Aorta (tissue), 5 donors: ENCODE measurements at regions not wholly inside any gene's neighbourhood (a gene's known extent, or its start where the extent isn't known, plus 50 kb on each side); places are given as distances from the start of the nearest gene placed in this dataset.

Experiments
- ATAC-seq: fragments of 200-7000 bp; cut with Tn5 transposase; one replicate; pipeline ENCODE4 v1.9.1; 2022; ENCODE audit warnings: moderate library complexity; ENCODE audit not compliant: low FRiP score
- DNase-seq, 2 donors: peaks; one replicate each; pipeline ENCODE4 v3.0.0-alpha.2; 2020
- H3K27ac ChIP-seq, 2 donors: one replicate each; pipeline ENCODE4 v1.5.1; 2013; ENCODE audit warnings: low read length in 2 of 2, mild to moderate bottlenecking in 2 of 2, moderate library complexity in 2 of 2, control low read depth in 1 of 2, inconsistent platforms in 1 of 2, low read depth in 1 of 2
- H3K27me3 ChIP-seq, 2 donors: one replicate each; pipeline ENCODE4 v1.6.1; 2013; ENCODE audit warnings: control low read depth in 1 of 2, low read length in 1 of 2, mild to moderate bottlenecking in 1 of 2, moderate library complexity in 1 of 2; ENCODE audit not compliant: insufficient read depth in 2 of 2, control insufficient read depth in 1 of 2
- H3K36me3 ChIP-seq, 2 donors: one replicate each; pipeline ENCODE4 v1.6.1; 2013; ENCODE audit warnings: control low read depth in 1 of 2, low read length in 1 of 2, mild to moderate bottlenecking in 1 of 2; ENCODE audit not compliant: insufficient read depth in 2 of 2, control insufficient read depth in 1 of 2
- H3K4me1 ChIP-seq, 2 donors: one replicate each; pipeline ENCODE4 v1.6.1; 2013; ENCODE audit warnings: low read length in 2 of 2, control low read depth in 1 of 2, mild to moderate bottlenecking in 1 of 2, moderate library complexity in 1 of 2; ENCODE audit not compliant: insufficient read depth in 2 of 2, control insufficient read depth in 1 of 2
- H3K4me3 ChIP-seq, 2 donors: one replicate each; pipeline ENCODE4 v1.5.1; 2013; ENCODE audit warnings: low read length in 2 of 2, control low read depth in 1 of 2, mild to moderate bottlenecking in 1 of 2
- H3K9me3 ChIP-seq: one replicate; pipeline ENCODE4 v1.6.1; 2013; ENCODE audit warnings: mild to moderate bottlenecking, low read length; ENCODE audit not compliant: control insufficient read depth
- whole genome bisulfite sequencing, 2 donors: extraction: QIAGEN DNeasy Blood & Tissue Kit; methylation state at CpG; one replicate each; pipeline ENCODE4 v1.1.7; 2013; 5-methylcytosine and 5-hydroxymethylcytosine counted together
- intact Hi-C, 2 donors: fragments of 100-400 bp; cut with DNase I; formaldehyde crosslinking; loops; one replicate each; pipeline versions ENCODE4 v1.14.2 to v1.15.0; 2022
- donor health status: healthy with polysubstance abuse.
- donor health status: Bipolar disorder and iron deficiency.
- donor health status: DM: no; HTN: no; CAD: no.
- donor health status: DM: no; HTN: no; CAD: no.
- donor health status: DM: yes; HTN: yes; CAD: no.

GRCh38 chr13:44822291-44822690 lies 167.0 kb downstream of the NUFIP1 start:
- Histone ChIP-seq H3K27me3 (no peaks in the 10 kb centered on the region), H3K4me1 (no peaks in the 10 kb centered on the region), H3K27ac (no peak overlapping the region), H3K4me3 (no peak overlapping the region), H3K36me3 (no peaks in the 10 kb centered on the region), H3K9me3 (no peaks in the 10 kb centered on the region)
- intact Hi-C loops: no loop called here
- WGBS, 2 donors: 94 to 96% methylated on average over 12 of the region's 12 CpGs
- no peak for ATAC-seq
- no peak for DNase-seq

GRCh38 chr13:44819772-44820171 lies 169.5 kb downstream of the NUFIP1 start:
- H3K36me3 ChIP-seq: no peaks in the 10 kb centered on the region
- H3K4me3 ChIP-seq: no peak overlapping the region
- no peaks in the 10 kb centered on the region for H3K4me1 ChIP-seq
- 96% methylated on average over 6 of the region's 6 CpGs for WGBS, 2 donors
- intact Hi-C loops: no loop called here
- DNase-seq (no peak), ATAC-seq (no peak)
- H3K9me3 ChIP-seq: no peaks in the 10 kb centered on the region
- no peak overlapping the region for H3K27ac ChIP-seq
- no peaks in the 10 kb centered on the region for H3K27me3 ChIP-seq

- no peak for ATAC-seq
- no peaks in the 10 kb centered on the region for H3K9me3 ChIP-seq
- no peak overlapping the region for H3K4me3 ChIP-seq
- H3K27me3 ChIP-seq: no peaks in the 10 kb centered on the region
- intact Hi-C loops: no loop called here
- WGBS, 2 donors: 69 to 70% methylated on average over 3 of the region's 3 CpGs
- H3K36me3 ChIP-seq: no peaks in the 10 kb centered on the region
- no peaks in the 10 kb centered on the region for H3K4me1 ChIP-seq
- no peak overlapping the region for H3K27ac ChIP-seq
- no peak for DNase-seq
Measured at GRCh38 chr13:44819245-44819644, 170.0 kb downstream of the NUFIP1 start.

GRCh38 chr13:44818428-44818827 lies 170.8 kb downstream of the NUFIP1 start:
- intact Hi-C loops: no loop called here
- DNase-seq: no peak
- no peak for ATAC-seq
- H3K4me1 ChIP-seq: peaks cover 0 to 4% of the 10 kb centered on the region in 2 donors
- no peaks in the 10 kb centered on the region for H3K9me3 ChIP-seq
- 89 to 90% methylated on average over 6 of the region's 6 CpGs for WGBS, 2 donors
- no peak overlapping the region for H3K27ac ChIP-seq
- H3K36me3 ChIP-seq: no peaks in the 10 kb centered on the region
- H3K27me3 ChIP-seq: no peaks in the 10 kb centered on the region
- no peak overlapping the region for H3K4me3 ChIP-seq

- H3K27ac ChIP-seq: no peak overlapping the region
- intact Hi-C loops: no loop called here
- DNase-seq (no peak), ATAC-seq (no peak)
- H3K4me3 ChIP-seq: no peak overlapping the region
- H3K36me3 ChIP-seq: no peaks in the 10 kb centered on the region
- H3K4me1 ChIP-seq: peaks cover 0 to 4% of the 10 kb centered on the region in 2 donors
- WGBS, 2 donors: 94 to 96% methylated on average over 5 of the region's 5 CpGs
- no peaks in the 10 kb centered on the region for H3K27me3 ChIP-seq
- H3K9me3 ChIP-seq: no peaks in the 10 kb centered on the region
Measured at GRCh38 chr13:44818016-44818415, 171.3 kb downstream of the NUFIP1 start.

GRCh38 chr13:44817131-44817671 lies 172.1 kb downstream of the NUFIP1 start:
- no peak for ATAC-seq
- no peaks in the 10 kb centered on the region for H3K27me3 ChIP-seq

GRCh38 chr13:44816701-44817100 lies 172.6 kb downstream of the NUFIP1 start:
- 95 to 100% methylated on average over 1 of the region's 1 CpG for WGBS, 2 donors
- Histone ChIP-seq H3K36me3 (no peaks in the 10 kb centered on the region), H3K27me3 (no peaks in the 10 kb centered on the region), H3K4me1 (peaks cover 3 to 6% of the 10 kb centered on the region in 2 donors), H3K9me3 (no peaks in the 10 kb centered on the region), H3K27ac (no peak overlapping the region), H3K4me3 (no peak overlapping the region)
- intact Hi-C loops: no loop called here
- DNase-seq (no peak), ATAC-seq (no peak)

More at GRCh38 chr13:44817131-44817671, 172.1 kb downstream of the NUFIP1 start:
- DNase-seq: no peak
- Histone ChIP-seq H3K9me3 (no peaks in the 10 kb centered on the region), H3K27ac (no peak overlapping the region), H3K4me1 (peaks cover 3 to 6% of the 10 kb centered on the region in 2 donors), H3K36me3 (no peaks in the 10 kb centered on the region), H3K4me3 (no peak overlapping the region)
- intact Hi-C loops: no loop called here
- WGBS, 2 donors: 77 to 78% methylated on average over 5 of the region's 5 CpGs

GRCh38 chr13:44815623-44816022 lies 173.6 kb downstream of the NUFIP1 start:
- DNase-seq (peak in 1 of 2 donors; percentile 65), ATAC-seq (peak; percentile 56)
- no peak overlapping the region for H3K4me3 ChIP-seq
- intact Hi-C loops: no loop called here
- H3K27me3 ChIP-seq: no peaks in the 10 kb centered on the region
- H3K27ac ChIP-seq: peak overlapping the region in 1 of 2 donors; percentile 2
- WGBS, 2 donors: 25 to 32% methylated on average over 5 of the region's 5 CpGs
- peaks cover 3 to 6% of the 10 kb centered on the region in 2 donors for H3K4me1 ChIP-seq
- H3K36me3 ChIP-seq: no peaks in the 10 kb centered on the region
- no peaks in the 10 kb centered on the region for H3K9me3 ChIP-seq

- H3K36me3 ChIP-seq: no peaks in the 10 kb centered on the region
- intact Hi-C loops: loop anchor here in 1 of 2 donors (5.0 kb wide), 1 partner anchor 93 kb away; no protein-coding TSS in a partner anchor
- H3K9me3 ChIP-seq: no peaks in the 10 kb centered on the region
- ATAC-seq (no peak), DNase-seq (no peak)
- 92% methylated on average over 2 of the region's 2 CpGs for WGBS, 2 donors
- no peak overlapping the region for H3K4me3 ChIP-seq
- H3K4me1 ChIP-seq: peaks cover 7 to 11% of the 10 kb centered on the region in 2 donors
- no peak overlapping the region for H3K27ac ChIP-seq
- no peaks in the 10 kb centered on the region for H3K27me3 ChIP-seq
Measured at GRCh38 chr13:44814836-44815235, 174.4 kb downstream of the NUFIP1 start.
